ENCODE measurements at regions not wholly inside any gene's neighbourhood (a gene's known extent, or its start where the extent isn't known, plus 50 kb on each side); places are given as distances from the start of the nearest gene placed in this dataset.

- no peaks in the 10 kb centered on the region for H3K4me1 ChIP-seq
- H3K4me3 ChIP-seq = no peak overlapping the region
Observed at GRCh38 chr1:208397286-208397685, 153.1 kb upstream of the PLXNA2 start.

GRCh38 chr1:208405014-208405413, 160.8 kb upstream of the PLXNA2 start:
- no peaks in the 10 kb centered on the region for H3K36me3 ChIP-seq
- H3K4me3 ChIP-seq = no peak overlapping the region
- H3K9me3 ChIP-seq = no peaks in the 10 kb centered on the region
- intact Hi-C loops (cut with DNase I) = no loop called here
- no peak overlapping the region for H3K27ac ChIP-seq
- H3K27me3 ChIP-seq = no peaks in the 10 kb centered on the region
- no peak for TF ChIP-seq CTCF (IDR thresholded peaks at IDR 0.05)
- TF ChIP-seq POLR2A (IDR thresholded peaks at IDR 0.05) = no peak
- no peak for TF ChIP-seq POLR2AphosphoS5 (IDR thresholded peaks at IDR 0.05; ENCODE audit: insufficient read depth in 1 of 2, low read depth in 1 of 2)
- H3K4me1 ChIP-seq = no peaks in the 10 kb centered on the region
- no peak for DNase-seq (ENCODE audit: extremely low spot score in 2 of 2)

More at GRCh38 chr1:208397286-208397685, 153.1 kb upstream of the PLXNA2 start:
- Histone ChIP-seq H3K27me3 (no peaks in the 10 kb centered on the region), H3K36me3 (no peaks in the 10 kb centered on the region), H3K27ac (no peak overlapping the region), H3K9me3 (no peaks in the 10 kb centered on the region)
- intact Hi-C loops (cut with DNase I) = no loop called here
- no peak for DNase-seq (ENCODE audit: extremely low spot score in 2 of 2)
- TF ChIP-seq POLR2A (IDR thresholded peaks at IDR 0.05) = no peak
- no peak for TF ChIP-seq CTCF (IDR thresholded peaks at IDR 0.05)
- no peak for TF ChIP-seq POLR2AphosphoS5 (IDR thresholded peaks at IDR 0.05; ENCODE audit: insufficient read depth in 1 of 2, low read depth in 1 of 2)

- H3K36me3 ChIP-seq = no peaks in the 10 kb centered on the region
- intact Hi-C loops (cut with DNase I) = no loop called here
- TF ChIP-seq CTCF (IDR thresholded peaks at IDR 0.05) = no peak
- no peak for TF ChIP-seq POLR2AphosphoS5 (IDR thresholded peaks at IDR 0.05; ENCODE audit: insufficient read depth in 1 of 2, low read depth in 1 of 2)
- no peak for TF ChIP-seq POLR2A (IDR thresholded peaks at IDR 0.05)
Observed at GRCh38 chr1:208409176-208409575, 165.0 kb upstream of the PLXNA2 start.

GRCh38 chr1:208410409-208410808, 166.2 kb upstream of the PLXNA2 start:
- intact Hi-C loops (cut with DNase I) = no loop called here
- H3K36me3 ChIP-seq = no peaks in the 10 kb centered on the region
- no peak overlapping the region for H3K27ac ChIP-seq
- no peaks in the 10 kb centered on the region for H3K4me1 ChIP-seq
- no peak overlapping the region for H3K4me3 ChIP-seq
- DNase-seq (ENCODE audit: extremely low spot score in 2 of 2) = no peak
- H3K9me3 ChIP-seq = no peaks in the 10 kb centered on the region
- H3K27me3 ChIP-seq = no peaks in the 10 kb centered on the region
- no peak for TF ChIP-seq CTCF (IDR thresholded peaks at IDR 0.05)
- TF ChIP-seq POLR2AphosphoS5 (IDR thresholded peaks at IDR 0.05; ENCODE audit: insufficient read depth in 1 of 2, low read depth in 1 of 2) = no peak
- TF ChIP-seq POLR2A (IDR thresholded peaks at IDR 0.05) = no peak

More at GRCh38 chr1:208409176-208409575, 165.0 kb upstream of the PLXNA2 start:
- Histone ChIP-seq H3K4me3 (no peak overlapping the region), H3K27me3 (no peaks in the 10 kb centered on the region), H3K4me1 (no peaks in the 10 kb centered on the region), H3K9me3 (no peaks in the 10 kb centered on the region), H3K27ac (no peak overlapping the region)
- no peak for DNase-seq (ENCODE audit: extremely low spot score in 2 of 2)

GRCh38 chr1:208413006-208413405, 168.8 kb upstream of the PLXNA2 start:
- Histone ChIP-seq H3K4me1 (no peaks in the 10 kb centered on the region), H3K27ac (no peak overlapping the region), H3K4me3 (no peak overlapping the region), H3K9me3 (no peaks in the 10 kb centered on the region), H3K36me3 (no peaks in the 10 kb centered on the region), H3K27me3 (no peaks in the 10 kb centered on the region)
- no peak for TF ChIP-seq POLR2AphosphoS5 (IDR thresholded peaks at IDR 0.05; ENCODE audit: insufficient read depth in 1 of 2, low read depth in 1 of 2)
- no peak for TF ChIP-seq CTCF (IDR thresholded peaks at IDR 0.05)
- TF ChIP-seq POLR2A (IDR thresholded peaks at IDR 0.05) = no peak
- no peak for DNase-seq (ENCODE audit: extremely low spot score in 2 of 2)
- intact Hi-C loops (cut with DNase I) = no loop called here
